ENCODE measurements at regions not wholly inside any gene's neighbourhood (a gene's known extent, or its start where the extent isn't known, plus 50 kb on each side); places are given as distances from the start of the nearest gene placed in this dataset.
"Not testable (repeated sequence)": the region's sequence is repeated elsewhere in the genome, so short reads cannot be mapped to it uniquely, and the experiment has no call there.

DNA sequence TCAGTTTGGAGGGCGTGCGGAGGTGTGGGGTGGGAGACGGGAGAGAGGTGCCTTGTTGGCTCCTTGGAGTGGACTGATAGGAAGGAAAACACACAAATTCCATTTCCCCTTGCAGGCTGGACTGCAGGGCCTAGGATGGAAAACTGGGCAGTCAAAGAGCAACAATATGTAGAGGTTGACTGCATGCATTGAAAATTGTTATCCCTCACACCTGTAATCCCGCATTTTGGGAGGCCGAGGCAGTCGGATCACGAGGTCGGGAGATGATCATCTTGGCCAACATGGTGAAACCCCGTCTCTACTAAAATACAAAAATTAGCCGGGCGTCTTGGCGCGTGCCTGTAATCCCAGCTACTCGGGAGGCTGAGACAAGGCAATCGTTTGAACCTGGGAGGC lies 128.2 kb downstream of the PPIAL4G start:
- no peak for DNase-seq

DNA sequence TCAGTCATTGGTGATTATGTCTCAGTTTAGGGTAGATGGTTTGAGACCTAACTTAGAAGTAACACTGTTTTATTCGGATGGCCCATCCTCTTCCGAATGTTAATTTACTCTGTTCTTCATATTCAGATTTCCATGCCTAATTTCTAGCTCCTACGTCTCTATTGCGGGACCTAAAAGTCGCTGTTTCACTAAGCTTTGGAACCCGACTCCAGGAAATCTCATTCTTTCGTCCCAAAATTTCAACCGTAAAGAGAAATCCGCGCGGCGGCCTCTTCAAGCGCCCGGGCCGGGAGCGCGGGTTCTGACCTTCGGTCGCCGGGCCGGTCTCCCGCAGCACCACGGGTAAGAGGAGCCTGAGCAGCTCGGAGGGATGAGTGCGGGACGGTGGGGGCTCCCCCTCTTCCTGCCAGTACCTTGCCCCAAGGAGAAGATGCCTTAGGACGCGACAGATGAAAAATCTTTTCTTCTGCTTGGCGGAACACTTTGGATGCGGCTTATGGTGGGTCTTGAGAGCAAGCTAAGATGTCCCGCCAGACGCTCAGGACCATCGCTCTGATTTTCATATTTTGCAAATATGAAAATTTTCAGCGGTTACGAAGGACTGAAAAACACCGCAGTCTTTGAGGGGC lies 128.7 kb downstream of the PPIAL4G start:
- DNase-seq: no peak

GRCh38 chr1:148353461-148354283 lies 129.4 kb downstream of the PPIAL4G start:
- no peak for DNase-seq

DNA sequence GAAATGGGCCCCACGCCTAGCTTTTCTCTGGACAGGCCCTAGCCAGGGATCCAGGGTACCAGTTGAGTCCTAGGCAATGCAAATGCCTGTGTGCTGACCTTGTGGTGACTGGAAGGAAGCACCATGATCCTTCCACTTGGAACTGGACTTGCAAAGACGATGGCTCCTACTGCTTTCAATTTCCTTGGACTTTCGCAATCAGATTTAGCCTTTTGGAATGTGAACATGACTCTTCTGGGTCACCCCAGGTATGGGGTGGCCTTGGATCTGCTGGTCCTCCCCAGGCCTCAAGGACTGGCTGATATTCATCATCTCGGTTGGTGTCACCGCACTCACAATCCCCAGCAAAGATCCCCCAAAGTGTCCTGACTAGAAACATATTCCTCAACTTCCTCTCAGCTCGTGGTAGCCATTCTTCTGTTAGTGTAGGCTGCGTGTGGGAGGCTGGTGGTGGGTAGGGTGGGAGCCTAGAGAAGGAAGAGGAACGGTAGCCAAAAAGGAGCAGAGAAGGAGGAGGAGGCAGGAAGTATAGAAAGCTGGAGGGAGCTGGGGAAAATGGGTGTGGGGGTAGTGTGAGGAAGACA lies 130.5 kb downstream of the PPIAL4G start:
- no peak for DNase-seq

DNA sequence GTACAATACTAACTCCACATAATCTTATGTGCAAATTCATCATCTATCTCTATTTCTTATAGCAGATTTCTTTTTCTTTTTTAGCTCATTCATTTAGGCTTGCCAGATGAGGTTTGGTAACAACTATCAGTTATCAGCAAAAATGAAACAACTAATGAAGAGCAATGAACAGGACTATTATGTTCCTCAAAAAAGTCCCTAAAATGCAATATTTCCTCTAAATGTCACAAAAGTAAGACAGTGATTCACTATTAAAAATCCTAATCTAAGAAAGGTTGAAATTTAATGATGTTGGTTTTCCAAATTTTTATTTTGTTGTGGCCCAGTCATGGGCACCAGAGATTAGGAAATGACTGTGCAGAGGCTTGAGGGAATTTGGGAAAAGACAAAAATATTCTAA lies 135.3 kb downstream of the PPIAL4G start:
- DNase-seq: no peak

DNA sequence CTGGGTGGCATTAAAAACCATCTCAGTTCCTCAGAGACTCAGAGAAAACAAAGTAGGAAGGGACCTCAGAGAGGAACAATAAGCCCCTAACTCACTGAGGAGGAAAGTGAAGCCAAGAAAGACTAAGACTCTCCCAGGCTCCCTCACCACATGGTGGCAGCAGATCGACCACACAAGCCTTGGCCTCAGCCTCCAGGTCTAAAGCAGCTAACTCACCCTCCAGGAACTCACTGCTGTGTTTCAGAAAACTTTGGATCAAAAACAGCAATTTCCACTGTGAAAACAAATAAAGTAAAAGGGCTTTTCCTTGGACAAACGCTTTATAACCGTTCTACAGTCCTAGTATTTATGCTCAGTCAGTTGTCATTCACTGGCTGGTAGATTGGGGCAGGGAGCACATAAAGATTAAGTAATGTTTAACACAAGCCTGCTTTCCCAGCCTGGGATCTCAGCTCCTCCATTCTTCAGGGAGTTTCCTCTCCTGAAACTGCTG lies 137.4 kb downstream of the PPIAL4G start:
- DNase-seq: not testable (repeated sequence)

- not testable (repeated sequence) for DNase-seq
These were observed 138.5 kb downstream of the PPIAL4G start for GRCh38 chr1:148344651-148345050.

DNA sequence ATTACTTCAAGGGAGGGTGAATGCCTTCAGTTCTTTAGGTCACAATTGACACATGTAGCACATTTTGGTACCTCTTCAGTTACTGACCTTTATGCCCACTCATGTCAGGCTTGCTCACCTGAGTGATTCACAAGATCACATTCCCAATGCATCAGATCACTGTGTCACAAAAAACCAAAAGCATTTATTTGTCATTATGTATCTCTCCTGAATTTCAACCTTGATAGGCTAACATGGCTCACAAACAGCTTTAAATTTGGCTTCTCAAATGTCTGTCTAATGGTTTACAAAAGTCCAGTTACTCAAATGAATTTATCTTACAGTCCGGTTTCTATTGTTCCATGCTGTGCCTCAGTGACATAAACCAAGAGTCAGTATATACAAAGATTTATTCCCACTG lies 141.4 kb downstream of the PPIAL4G start:
- not testable (repeated sequence) for DNase-seq

DNA sequence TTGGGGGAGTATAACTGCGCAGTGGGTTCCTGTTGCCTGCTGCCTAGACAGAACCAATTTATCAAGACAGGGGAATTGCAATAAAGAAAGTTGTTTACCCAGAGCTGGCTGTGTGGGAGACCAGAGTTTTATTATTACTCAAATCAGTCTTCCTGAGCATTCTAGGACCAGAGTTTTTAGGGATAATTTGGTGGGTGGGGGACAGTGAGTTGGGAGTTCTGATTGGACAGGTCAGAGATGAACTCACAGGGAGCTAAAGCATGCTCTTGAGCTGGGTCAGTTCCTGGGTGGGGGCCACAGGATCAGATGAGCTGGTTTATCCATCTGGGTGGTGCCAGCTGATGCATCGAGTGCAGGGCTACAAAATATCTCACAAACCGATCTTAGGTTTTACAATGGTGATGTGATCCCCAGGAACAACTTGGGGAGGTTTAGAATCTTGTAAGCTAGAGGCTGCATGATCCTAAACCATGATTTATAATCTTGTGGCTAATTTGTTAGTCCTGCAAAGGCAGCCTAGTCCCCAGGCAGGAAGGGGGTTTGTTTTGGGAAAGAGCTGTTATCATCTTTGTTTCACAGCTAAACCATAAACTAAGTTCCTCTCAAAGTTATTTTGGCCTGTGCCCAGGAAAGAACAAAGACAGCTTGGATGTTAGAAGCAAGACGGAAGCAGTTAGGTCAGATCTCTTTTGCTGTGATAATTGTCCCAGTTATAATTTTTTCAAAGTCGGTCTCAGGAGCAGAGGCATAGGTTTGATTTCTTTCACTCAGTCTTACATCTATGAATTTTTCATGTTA lies 146.8 kb downstream of the PPIAL4G start:
- DNase-seq: not testable (repeated sequence)

- peak; percentile 73 for DNase-seq
These were observed 148.6 kb downstream of the PPIAL4G start for GRCh38 chr1:148334339-148335130.

DNA sequence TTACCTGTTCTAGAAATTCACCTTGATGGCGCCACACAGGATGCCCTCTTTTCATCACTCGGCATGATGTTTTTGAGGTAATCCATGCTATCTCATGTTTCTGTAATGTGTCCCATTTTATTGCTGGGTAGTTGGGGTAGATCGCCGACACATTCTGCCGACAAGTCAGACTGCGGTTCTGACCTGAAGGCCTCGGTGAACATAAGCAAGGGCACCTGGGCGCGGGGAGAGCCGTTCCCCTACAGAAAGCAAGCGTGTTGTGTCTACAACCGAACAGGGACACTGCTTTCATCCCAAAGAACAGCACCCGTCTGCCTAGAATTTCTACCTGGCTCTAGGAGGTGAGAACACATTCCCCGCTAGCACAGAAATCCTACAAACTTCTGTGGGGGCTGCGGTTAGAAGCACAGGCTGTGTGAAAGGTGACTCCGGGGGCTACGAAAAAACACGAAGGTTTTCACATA lies 149.2 kb downstream of the PPIAL4G start:
- no peak for DNase-seq

GRCh38 chr1:148328884-148329283 lies 154.2 kb downstream of the PPIAL4G start:
- DNase-seq: no peak

DNA sequence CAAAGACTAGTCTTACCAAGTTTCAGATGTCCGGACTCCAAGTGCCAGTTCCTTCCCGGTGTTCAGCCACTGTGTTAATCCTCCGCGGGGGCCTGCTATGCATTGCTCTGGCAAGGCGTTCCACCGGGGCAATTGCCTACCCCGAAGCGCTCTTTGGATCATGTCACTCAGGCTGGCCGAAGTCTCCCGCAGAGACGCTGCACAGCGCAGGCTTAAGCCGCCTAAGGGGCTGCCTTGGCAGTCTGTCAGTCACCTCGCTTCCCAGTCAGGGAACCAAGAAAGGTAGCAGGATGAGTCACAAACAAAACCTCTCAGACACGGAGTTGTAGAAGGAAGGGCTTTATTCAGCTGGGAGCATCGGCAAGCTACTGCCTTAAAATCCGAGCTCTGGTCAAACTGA lies 158.1 kb downstream of the PPIAL4G start:
- DNase-seq: not testable (repeated sequence)

DNA sequence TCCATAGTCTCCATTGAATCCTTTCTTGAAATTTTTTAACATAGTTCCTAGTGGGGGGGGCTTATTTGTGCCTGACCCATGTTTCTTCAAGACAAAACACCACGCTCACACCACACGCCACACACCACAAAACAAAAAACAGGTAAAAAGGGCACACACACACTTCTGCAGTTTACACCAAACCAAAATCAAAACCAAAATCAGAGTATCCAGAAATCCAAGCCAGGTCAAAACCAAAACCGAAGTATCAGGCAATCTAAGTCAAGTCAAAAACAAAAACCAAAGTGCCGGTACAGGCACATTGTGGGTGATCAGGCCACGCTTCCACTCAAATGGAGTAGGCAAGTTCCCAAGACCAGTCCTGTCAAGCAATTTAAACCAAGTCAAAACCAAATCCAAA lies 158.6 kb downstream of the PPIAL4G start:
- DNase-seq: not testable (repeated sequence)

DNA sequence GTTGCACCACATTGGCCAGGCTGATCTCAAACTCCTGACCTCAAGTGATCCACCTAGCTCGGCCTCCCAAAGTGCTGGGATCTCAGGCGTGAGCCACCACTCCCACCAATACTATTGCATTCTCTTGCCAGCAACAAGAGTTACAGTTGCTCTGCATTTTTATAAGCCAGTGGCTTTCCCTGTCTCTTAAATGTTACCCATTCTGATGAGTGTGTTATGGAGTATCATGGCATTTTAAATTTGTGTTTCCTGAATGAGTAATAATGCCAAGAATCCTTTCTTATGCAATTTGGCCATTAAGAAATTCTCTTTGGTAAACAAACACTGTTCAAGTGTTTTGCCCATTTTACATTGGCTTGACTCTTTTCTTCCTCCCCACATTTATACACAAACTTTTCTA lies 163.0 kb downstream of the PPIAL4G start:
- not testable (repeated sequence) for DNase-seq

DNA sequence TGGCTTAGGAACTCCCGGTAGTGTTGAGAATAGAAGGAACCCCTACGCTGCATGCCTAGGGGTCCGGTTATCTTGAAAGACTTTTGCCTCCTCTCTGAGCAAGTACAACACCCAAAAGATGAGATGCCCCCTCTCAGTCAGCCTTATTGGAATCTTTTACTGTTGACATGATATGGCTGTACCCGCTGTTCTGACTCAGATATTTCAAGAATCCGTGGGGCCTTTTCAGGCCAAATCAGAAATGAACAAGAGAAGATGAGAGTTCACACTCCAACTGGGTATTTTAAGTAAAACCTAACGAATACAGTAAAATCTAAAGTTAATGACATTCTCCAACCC lies 164.2 kb downstream of the PPIAL4G start:
- no peak for DNase-seq

DNA sequence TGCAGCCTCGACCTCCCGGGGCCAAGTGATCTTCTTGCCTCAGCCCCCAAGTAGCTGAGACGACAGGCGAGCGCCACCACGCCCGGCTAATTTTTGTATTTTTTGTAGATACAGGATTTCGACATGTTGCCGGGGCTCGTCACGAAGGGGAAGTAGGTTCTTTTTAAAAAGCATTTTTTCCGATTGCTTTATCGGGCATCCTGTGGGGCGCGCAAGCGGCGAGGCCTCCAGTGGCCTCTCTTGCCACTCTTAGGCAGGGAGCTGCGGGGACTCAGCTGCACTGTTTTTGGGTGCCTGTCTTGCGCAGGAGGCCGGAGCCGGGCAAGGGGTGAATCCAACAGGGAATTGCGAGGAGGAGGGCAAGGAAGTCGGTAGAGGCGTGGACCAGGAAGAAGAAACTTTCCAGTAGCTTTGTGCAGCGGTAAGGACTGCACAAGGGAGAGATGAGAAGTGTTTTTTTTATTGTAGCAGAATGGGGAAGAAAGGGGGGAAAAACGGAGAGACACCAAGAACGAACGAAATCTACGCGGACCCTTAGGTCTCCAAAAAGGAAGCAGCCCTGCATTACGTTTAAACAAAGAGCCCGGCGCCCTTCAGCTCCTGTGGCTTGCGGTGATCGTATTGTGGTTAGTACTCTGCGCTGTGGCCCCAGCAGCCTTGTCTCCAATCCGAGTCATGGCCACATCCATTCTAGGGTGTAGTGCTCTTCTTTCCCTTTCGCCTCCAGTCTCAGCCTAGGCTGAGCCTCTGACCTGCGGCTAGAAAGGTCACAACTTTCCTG lies 164.8 kb downstream of the PPIAL4G start:
- no peak for DNase-seq

- DNase-seq: no peak
These were observed 165.4 kb upstream of the NBPF11 start for GRCh38 chr1:148317288-148317985.

- no peak for DNase-seq
These were observed 163.2 kb upstream of the NBPF11 start for GRCh38 chr1:148315071-148315811.

DNA sequence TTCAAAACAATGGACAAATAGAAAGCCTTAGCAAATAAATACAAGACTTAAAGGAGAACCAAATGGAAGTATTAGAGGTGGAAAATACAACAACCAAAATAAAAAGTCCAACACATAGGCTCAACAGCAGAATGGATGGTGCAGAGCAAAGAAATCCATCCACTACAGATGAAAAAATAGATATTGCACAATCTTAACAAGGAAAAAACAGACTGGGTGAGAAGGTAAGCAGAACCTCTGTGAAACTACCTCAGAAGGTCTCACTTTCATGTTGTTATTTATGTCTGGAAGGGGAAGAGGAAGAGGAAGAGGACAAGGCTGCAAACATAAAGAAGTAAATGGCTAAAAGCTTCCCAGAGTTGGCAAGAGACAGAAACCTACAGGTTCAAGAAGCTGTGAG lies 158.7 kb upstream of the NBPF11 start:
- no peak for DNase-seq
